Thyroid gland (tissue), 4 donors: ENCODE measurements at regions not wholly inside any gene's neighbourhood (a gene's known extent, or its start where the extent isn't known, plus 50 kb on each side); places are given as distances from the start of the nearest gene placed in this dataset.

Experiments used
- DNase-seq, 2 donors: peaks; one replicate each; pipeline ENCODE4 v3.0.0-alpha.2; 2019
- H3K27ac ChIP-seq, 3 donors: fragments of 200-600 bp; sonication (generic); 1 replicate in 2 of 3; 2 replicates in 1 of 3; pipeline ENCODE4 v1.5.1; 2016 to 2019; ENCODE audit warnings: mild to moderate bottlenecking in 1 of 3, moderate library complexity in 1 of 3
- H3K27me3 ChIP-seq: fragments of 200-600 bp; sonication (generic); one replicate; pipeline ENCODE4 v1.5.1; 2019
- H3K36me3 ChIP-seq, 2 donors: fragments of 200-600 bp; sonication (generic); one replicate each; pipeline ENCODE4 v1.5.1; 2016 to 2019
- H3K4me1 ChIP-seq, 2 donors: fragments of 200-600 bp; sonication (generic); one replicate each; pipeline ENCODE4 v1.5.1; 2017 to 2019
- H3K4me3 ChIP-seq, 3 donors: fragments of 200-600 bp; sonication (generic); replicated peaks in 1 of 3; 1 replicate in 2 of 3; 2 replicates in 1 of 3; pipeline ENCODE4 v1.5.1; 2016; ENCODE audit warnings: mild to moderate bottlenecking in 1 of 3
- H3K9me3 ChIP-seq: fragments of 200-600 bp; sonication (generic); one replicate; pipeline ENCODE4 v1.5.1; 2017
- CTCF ChIP-seq, 6 experiments: fragments of 200-600 bp in 3 of 6; fragments of 450-650 bp in 3 of 6; sonication (generic) in 3 of 6; IDR thresholded peaks; one replicate each; pipeline ENCODE4 v1.5.1; 2016 to 2019; ENCODE audit warnings: antibody characterized with exemption in 6 of 6, mild to moderate bottlenecking in 2 of 6, inconsistent platforms in 1 of 6, moderate library complexity in 1 of 6
- POLR2A ChIP-seq, 2 donors: fragments of 450-650 bp; IDR thresholded peaks; one replicate each; pipeline ENCODE4 v1.6.1; 2017; ENCODE audit warnings: antibody characterized with exemption in 2 of 2, mild to moderate bottlenecking in 2 of 2, moderate library complexity in 1 of 2
- WGBS, 2 donors: methylation state at CpG; one replicate each; pipeline ENCODE4 v1.1.5; 2017; 5-methylcytosine and 5-hydroxymethylcytosine counted together
- intact Hi-C: fragments of 100-400 bp; cut with DNase I; formaldehyde crosslinking; loops from one replicate; pipeline ENCODE4 v1.15.1; 2023

DNA sequence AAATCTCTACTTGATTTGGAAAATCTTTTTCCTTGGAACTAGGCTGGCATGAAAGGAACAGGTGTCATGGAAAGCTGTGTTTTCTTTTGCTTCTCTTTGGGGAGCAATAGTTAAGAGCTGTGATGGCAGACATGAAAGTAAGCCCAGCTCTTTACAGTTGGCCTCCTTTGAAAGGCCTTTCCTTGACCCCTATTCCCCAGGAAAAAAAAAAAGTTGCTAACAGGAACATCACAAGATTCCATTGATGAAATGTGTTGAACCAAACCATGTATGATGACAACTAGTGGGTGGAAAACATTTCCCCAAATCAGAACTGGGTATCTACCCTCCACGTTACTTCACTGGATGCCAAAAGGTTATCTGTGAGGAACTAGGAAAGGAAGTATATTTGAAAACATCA, 190.7 kb upstream of the RPL34 start:
- H3K4me3 ChIP-seq: no peak overlapping the region
- 82 to 84% methylated on average over 1 of the region's 1 CpG for WGBS, 2 donors
- H3K27me3 ChIP-seq: no peaks in the 10 kb centered on the region
- TF ChIP-seq POLR2A (IDR thresholded peaks at IDR 0.05) (no peak), CTCF (IDR thresholded peaks at IDR 0.05) (no peak)
- H3K9me3 ChIP-seq: no peaks in the 10 kb centered on the region
- H3K27ac ChIP-seq: no peak overlapping the region
- no peaks in the 10 kb centered on the region for H3K4me1 ChIP-seq
- no peaks in the 10 kb centered on the region for H3K36me3 ChIP-seq
- no peak for DNase-seq
- intact Hi-C loops: no loop called here

DNA sequence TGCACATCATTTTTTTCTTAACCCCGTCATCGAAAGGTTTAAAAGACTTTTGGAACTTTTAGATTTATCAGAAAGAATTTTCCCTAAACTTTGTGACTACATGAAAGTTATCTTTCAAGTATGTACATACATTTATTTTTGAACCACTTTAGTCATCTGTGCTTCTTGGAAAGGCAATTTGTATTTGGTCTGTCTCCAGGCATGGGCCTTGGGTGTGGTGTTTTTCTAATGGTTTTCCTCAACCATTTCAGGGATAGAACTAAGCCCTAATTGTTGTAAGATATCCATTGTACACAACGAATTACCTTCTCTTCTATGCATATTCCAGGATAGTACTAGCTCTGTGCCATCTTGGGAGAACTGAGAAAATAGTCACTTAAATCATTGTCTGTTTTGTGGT, 191.5 kb upstream of the RPL34 start:
- 91 to 93% methylated on average over 3 of the region's 3 CpGs for WGBS, 2 donors
- Histone ChIP-seq H3K27me3 (no peaks in the 10 kb centered on the region), H3K4me3 (no peak overlapping the region), H3K36me3 (no peaks in the 10 kb centered on the region), H3K27ac (no peak overlapping the region), H3K4me1 (no peaks in the 10 kb centered on the region), H3K9me3 (no peaks in the 10 kb centered on the region)
- no peak for DNase-seq
- TF ChIP-seq POLR2A (IDR thresholded peaks at IDR 0.05) (no peak), CTCF (IDR thresholded peaks at IDR 0.05) (no peak)
- intact Hi-C loops: no loop called here

GRCh38 chr4:108427946-108428485, 192.4 kb upstream of the RPL34 start:
- Histone ChIP-seq H3K4me1 (no peaks in the 10 kb centered on the region), H3K27me3 (no peaks in the 10 kb centered on the region), H3K36me3 (no peaks in the 10 kb centered on the region), H3K4me3 (no peak overlapping the region), H3K9me3 (no peaks in the 10 kb centered on the region), H3K27ac (no peak overlapping the region)
- TF ChIP-seq CTCF (IDR thresholded peaks at IDR 0.05) (no peak), POLR2A (IDR thresholded peaks at IDR 0.05) (no peak)
- no peak for DNase-seq
- 93 to 95% methylated on average over 2 of the region's 2 CpGs for WGBS, 2 donors
- intact Hi-C loops: no loop called here

DNA sequence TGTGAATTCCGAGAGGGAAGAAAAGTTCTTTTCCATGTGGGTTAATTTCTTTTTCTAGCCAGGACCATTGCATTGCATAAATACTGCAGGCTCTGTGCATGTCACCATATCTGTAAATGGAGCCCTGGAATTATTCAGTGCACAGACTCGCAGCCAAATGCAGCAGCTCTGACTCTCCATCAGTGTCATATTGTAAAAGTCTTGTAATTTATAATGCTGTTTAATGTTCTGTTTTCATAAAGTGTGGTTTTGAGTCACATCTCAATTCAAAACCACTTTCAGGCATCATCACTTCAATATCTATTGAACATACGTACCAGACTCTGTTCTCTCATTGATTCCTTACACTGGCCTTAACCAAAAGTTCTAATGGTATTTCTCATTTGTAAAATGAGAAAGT, 193.9 kb upstream of the RPL34 start:
- Histone ChIP-seq H3K27ac (no peak overlapping the region), H3K9me3 (no peaks in the 10 kb centered on the region), H3K4me3 (no peak overlapping the region), H3K4me1 (no peaks in the 10 kb centered on the region), H3K27me3 (no peaks in the 10 kb centered on the region), H3K36me3 (no peaks in the 10 kb centered on the region)
- no peak for DNase-seq
- intact Hi-C loops: no loop called here
- TF ChIP-seq CTCF (IDR thresholded peaks at IDR 0.05) (no peak), POLR2A (IDR thresholded peaks at IDR 0.05) (no peak)
- WGBS, 2 donors: 78 to 89% methylated on average over 3 of the region's 3 CpGs

GRCh38 chr4:108425988-108426387, 194.4 kb upstream of the RPL34 start:
- no peaks in the 10 kb centered on the region for H3K27me3 ChIP-seq
- WGBS, 2 donors: 82 to 85% methylated on average over 3 of the region's 3 CpGs
- no peak overlapping the region for H3K27ac ChIP-seq
- no peak overlapping the region for H3K4me3 ChIP-seq
- H3K4me1 ChIP-seq: no peaks in the 10 kb centered on the region
- H3K9me3 ChIP-seq: no peaks in the 10 kb centered on the region
- no peaks in the 10 kb centered on the region for H3K36me3 ChIP-seq
- TF ChIP-seq CTCF (IDR thresholded peaks at IDR 0.05) (no peak), POLR2A (IDR thresholded peaks at IDR 0.05) (no peak)
- no peak for DNase-seq
- intact Hi-C loops: no loop called here
